Natural killer cell (primary cell): ENCODE measurements at regions not wholly inside any gene's neighbourhood (a gene's known extent, or its start where the extent isn't known, plus 50 kb on each side); places are given as distances from the start of the nearest gene placed in this dataset.

Experiments used
- ATAC-seq, 3 donors: fragments of 150-1000 bp in 2 of 3; fragments of 200-7000 bp in 1 of 3; cut with Tn5 transposase; 1 replicate in 1 of 3; 2 replicates in 2 of 3; pipeline ENCODE4 v1.10.0; 2021; ENCODE audit warnings: mild to moderate bottlenecking in 2 of 3, moderate library complexity in 2 of 3
- DNase-seq, 2 donors: peaks; one replicate each; pipeline versions ENCODE4 v3.0.0 to v3.0.0-alpha.2; 2013 to 2021; ENCODE audit warnings: mixed read lengths in 1 of 2
- H3K27ac ChIP-seq: one replicate; pipeline ENCODE4 v1.5.1; 2013; ENCODE audit warnings: mild to moderate bottlenecking, low read length
- H3K27me3 ChIP-seq: one replicate; pipeline ENCODE4 v1.6.1; 2013; ENCODE audit warnings: low read length; ENCODE audit not compliant: control insufficient read depth, insufficient read depth
- H3K36me3 ChIP-seq: one replicate; pipeline ENCODE4 v1.6.1; 2013; ENCODE audit warnings: low read length; ENCODE audit not compliant: control insufficient read depth, insufficient read depth
- H3K4me1 ChIP-seq: one replicate; pipeline ENCODE4 v1.6.1; 2013; ENCODE audit warnings: low read length; ENCODE audit not compliant: control insufficient read depth, insufficient read depth
- H3K4me3 ChIP-seq: one replicate; pipeline ENCODE4 v1.5.1; 2013; ENCODE audit warnings: low read length
- H3K9me3 ChIP-seq: one replicate; pipeline ENCODE4 v1.6.1; 2013; ENCODE audit warnings: low read length; ENCODE audit not compliant: control insufficient read depth, insufficient read depth
- H3K27ac Mint-ChIP-seq, 2 donors: one replicate each; pipeline ENCODE4 v1.8.0; 2022; ENCODE audit warnings: mild to moderate bottlenecking in 2 of 2, mixed read lengths in 2 of 2, moderate library complexity in 1 of 2
- H3K27me3 Mint-ChIP-seq, 2 donors: one replicate each; pipeline ENCODE4 v1.8.0; 2022; ENCODE audit warnings: low read depth in 2 of 2, mixed read lengths in 2 of 2
- H3K36me3 Mint-ChIP-seq: one replicate; pipeline ENCODE4 v1.8.0; 2022; ENCODE audit warnings: mixed read lengths
- H3K4me1 Mint-ChIP-seq, 2 donors: one replicate each; pipeline ENCODE4 v1.8.0; 2022; ENCODE audit warnings: mixed read lengths in 2 of 2
- H3K4me3 Mint-ChIP-seq: one replicate; pipeline ENCODE4 v1.8.0; 2022; ENCODE audit warnings: mild to moderate bottlenecking, moderate library complexity, mixed read lengths
- H3K9me3 Mint-ChIP-seq, 2 donors: one replicate each; pipeline ENCODE4 v1.8.0; 2022; ENCODE audit warnings: mixed read lengths in 2 of 2
- WGBS: methylation state at CpG from one replicate; pipeline ENCODE4 v1.1.7; 2013; ENCODE audit warnings: missing lambda C conversion rate; ENCODE audit not compliant: insufficient coverage; 5-methylcytosine and 5-hydroxymethylcytosine counted together
- intact Hi-C: fragments of 100-400 bp; cut with micrococcal nuclease; formaldehyde crosslinking; loops from one replicate; pipeline ENCODE4 v1.14.2; 2022
- TF ChIP-seq, protein P1 (sequence below): fragments of 200-600 bp; IDR thresholded peaks from one replicate; pipeline ENCODE4 v1.8.0; 2022; ENCODE audit warnings: antibody characterized with exemption

DNA sequence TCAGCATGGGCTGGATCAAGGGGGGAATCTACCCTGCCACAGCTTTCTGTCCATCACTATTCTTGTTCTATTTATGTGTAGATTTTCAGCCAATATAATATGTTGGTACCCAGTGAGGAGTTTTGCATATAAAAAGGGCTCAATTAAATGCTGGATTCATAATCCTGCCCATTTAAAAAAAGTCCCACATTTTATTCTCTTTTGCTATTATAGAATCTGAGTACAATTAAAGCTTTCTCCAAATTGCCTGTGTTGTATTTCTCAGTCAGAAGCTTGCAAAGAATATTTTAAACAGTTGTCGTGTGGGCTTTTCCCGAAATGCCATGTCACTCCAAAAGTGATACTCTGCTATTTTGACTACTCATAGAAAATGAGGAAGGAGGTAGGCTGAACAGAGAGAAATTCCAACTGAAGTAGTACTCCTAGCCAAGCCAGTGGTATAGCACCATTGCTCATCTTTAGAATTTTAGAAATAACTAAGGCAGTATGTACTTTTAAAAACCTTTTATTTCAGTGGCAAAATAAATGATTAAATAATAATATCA, 108.3 kb upstream of the HDAC9 start:
- TF ChIP-seq, protein P1, sequence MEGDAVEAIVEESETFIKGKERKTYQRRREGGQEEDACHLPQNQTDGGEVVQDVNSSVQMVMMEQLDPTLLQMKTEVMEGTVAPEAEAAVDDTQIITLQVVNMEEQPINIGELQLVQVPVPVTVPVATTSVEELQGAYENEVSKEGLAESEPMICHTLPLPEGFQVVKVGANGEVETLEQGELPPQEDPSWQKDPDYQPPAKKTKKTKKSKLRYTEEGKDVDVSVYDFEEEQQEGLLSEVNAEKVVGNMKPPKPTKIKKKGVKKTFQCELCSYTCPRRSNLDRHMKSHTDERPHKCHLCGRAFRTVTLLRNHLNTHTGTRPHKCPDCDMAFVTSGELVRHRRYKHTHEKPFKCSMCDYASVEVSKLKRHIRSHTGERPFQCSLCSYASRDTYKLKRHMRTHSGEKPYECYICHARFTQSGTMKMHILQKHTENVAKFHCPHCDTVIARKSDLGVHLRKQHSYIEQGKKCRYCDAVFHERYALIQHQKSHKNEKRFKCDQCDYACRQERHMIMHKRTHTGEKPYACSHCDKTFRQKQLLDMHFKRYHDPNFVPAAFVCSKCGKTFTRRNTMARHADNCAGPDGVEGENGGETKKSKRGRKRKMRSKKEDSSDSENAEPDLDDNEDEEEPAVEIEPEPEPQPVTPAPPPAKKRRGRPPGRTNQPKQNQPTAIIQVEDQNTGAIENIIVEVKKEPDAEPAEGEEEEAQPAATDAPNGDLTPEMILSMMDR: no peak
- no peaks in the 10 kb centered on the region for H3K9me3 ChIP-seq
- H3K27ac ChIP-seq: no peak overlapping the region
- no peak overlapping the region for H3K27ac Mint-ChIP-seq
- WGBS: 79% methylated on average over 2 of the region's 2 CpGs
- H3K4me1 ChIP-seq: peaks cover 4% of the 10 kb centered on the region
- H3K27me3 Mint-ChIP-seq: no peaks in the 10 kb centered on the region
- DNase-seq (no peak), ATAC-seq (no peak)
- H3K27me3 ChIP-seq: no peaks in the 10 kb centered on the region
- no peak overlapping the region for H3K4me3 Mint-ChIP-seq
- no peaks in the 10 kb centered on the region for H3K36me3 Mint-ChIP-seq
- no peak overlapping the region for H3K4me3 ChIP-seq
- H3K36me3 ChIP-seq: no peaks in the 10 kb centered on the region
- peaks cover 21 to 26% of the 10 kb centered on the region in 2 donors for H3K4me1 Mint-ChIP-seq
- intact Hi-C loops: no loop called here
- no peaks in the 10 kb centered on the region for H3K9me3 Mint-ChIP-seq

DNA sequence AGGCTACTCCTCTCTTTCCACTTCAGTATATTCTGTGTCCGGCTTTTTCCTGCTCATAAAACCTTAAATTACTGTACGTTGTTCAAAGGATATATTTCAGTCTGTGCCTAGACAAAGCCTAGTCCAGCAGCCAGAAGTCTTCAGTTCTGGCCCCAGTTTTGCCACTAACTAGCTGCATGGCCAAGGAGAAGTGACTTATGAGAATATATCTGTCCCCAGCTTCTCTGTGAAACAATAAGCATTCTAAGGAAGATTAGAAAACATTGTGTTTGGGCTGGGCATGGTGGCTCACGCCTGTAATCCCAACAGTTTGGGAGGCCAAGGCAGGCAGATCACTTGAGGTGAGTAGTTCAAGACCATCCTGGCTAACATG, 105.0 kb upstream of the HDAC9 start:
- Mint-ChIP-seq H3K27ac (no peak overlapping the region), H3K36me3 (no peaks in the 10 kb centered on the region), H3K9me3 (no peaks in the 10 kb centered on the region), H3K4me1 (peaks cover 37 to 43% of the 10 kb centered on the region in 2 donors), H3K27me3 (no peaks in the 10 kb centered on the region), H3K4me3 (no peak overlapping the region)
- no peak overlapping the region for H3K4me3 ChIP-seq
- intact Hi-C loops: no loop called here
- peaks cover 4% of the 10 kb centered on the region for H3K4me1 ChIP-seq
- TF ChIP-seq, protein P1: no peak
- no peak overlapping the region for H3K27ac ChIP-seq
- H3K9me3 ChIP-seq: no peaks in the 10 kb centered on the region
- no peaks in the 10 kb centered on the region for H3K36me3 ChIP-seq
- no peak for ATAC-seq
- no peak for DNase-seq
- no peaks in the 10 kb centered on the region for H3K27me3 ChIP-seq
- WGBS: 33% methylated on average over 3 of the region's 3 CpGs

DNA sequence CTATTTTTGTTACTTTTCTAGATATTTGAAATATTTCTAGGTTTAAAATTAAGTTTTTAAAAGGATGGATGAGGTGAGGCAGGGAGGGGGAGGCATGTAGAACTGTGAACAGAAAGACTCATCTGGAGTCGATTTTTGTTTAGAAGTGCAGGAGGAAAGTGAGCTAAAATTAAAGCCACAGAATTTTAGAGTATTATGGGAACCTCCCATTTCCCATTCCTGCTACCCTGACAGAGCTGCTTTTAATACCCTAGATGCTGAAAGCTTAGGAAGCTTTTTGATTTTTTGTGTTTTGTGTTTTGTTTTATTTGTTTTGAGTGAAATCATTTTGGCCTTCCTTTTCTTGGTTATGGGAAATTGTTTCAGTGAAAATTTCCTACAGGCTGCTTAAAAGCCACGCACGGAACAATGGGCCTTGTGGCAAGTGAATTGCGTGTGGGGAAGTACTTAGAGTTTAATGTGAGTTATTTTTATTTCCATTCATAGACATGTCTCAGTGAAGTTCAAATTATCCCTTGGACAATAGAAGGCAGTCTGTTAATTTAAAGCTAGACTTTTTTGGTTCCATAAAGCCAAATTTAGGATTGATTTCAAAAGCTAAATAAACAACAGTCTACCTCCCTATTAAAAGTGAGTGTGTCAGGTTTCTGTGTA, 102.0 kb upstream of the HDAC9 start:
- Mint-ChIP-seq H3K27ac (no peak overlapping the region), H3K4me3 (no peak overlapping the region)
- 32% methylated on average over 4 of the region's 4 CpGs for WGBS

More for the DNA sequence above, 102.0 kb upstream of the HDAC9 start:
- DNase-seq (no peak), ATAC-seq (no peak)
- Mint-ChIP-seq H3K9me3 (no peaks in the 10 kb centered on the region), H3K27me3 (no peaks in the 10 kb centered on the region), H3K36me3 (no peaks in the 10 kb centered on the region), H3K4me1 (peaks cover 37 to 43% of the 10 kb centered on the region in 2 donors)
- H3K4me1 ChIP-seq: peaks cover 4% of the 10 kb centered on the region
- no peaks in the 10 kb centered on the region for H3K9me3 ChIP-seq
- H3K27me3 ChIP-seq: no peaks in the 10 kb centered on the region
- H3K27ac ChIP-seq: no peak overlapping the region
- intact Hi-C loops: no loop called here
- no peak overlapping the region for H3K4me3 ChIP-seq
- TF ChIP-seq, protein P1: no peak
- no peaks in the 10 kb centered on the region for H3K36me3 ChIP-seq
